Muscle of back (tissue), 3 donors: ENCODE measurements at regions not wholly inside any gene's neighbourhood (a gene's known extent, or its start where the extent isn't known, plus 50 kb on each side); places are given as distances from the start of the nearest gene placed in this dataset.
"Not testable (repeated sequence)": the region's sequence is repeated elsewhere in the genome, so short reads cannot be mapped to it uniquely, and the experiment has no call there.

Experiments used
- DNase-seq, 3 donors: peaks; one replicate each; pipeline versions ENCODE4 v3.0.0 to v3.0.0-alpha.2; 2013

- no peak for DNase-seq
Measured at GRCh38 chr7:20839196-20839735, 52.6 kb upstream of the SP8 start.

- no peak for DNase-seq
Measured at GRCh38 chr7:20839987-20840386, 53.3 kb upstream of the SP8 start.

GRCh38 chr7:20846791-20847190, 60.1 kb upstream of the SP8 start:
- no peak for DNase-seq

- no peak for DNase-seq
Measured at GRCh38 chr7:20858951-20859350, 72.3 kb upstream of the SP8 start.

GRCh38 chr7:20861468-20861867, 74.8 kb upstream of the SP8 start:
- DNase-seq: no peak

- DNase-seq: no peak
Measured at GRCh38 chr7:20862554-20862953, 75.9 kb upstream of the SP8 start.

- DNase-seq: no peak
Measured at GRCh38 chr7:20864221-20864620, 77.5 kb upstream of the SP8 start.

- DNase-seq: no peak
Measured at GRCh38 chr7:20865684-20866083, 79.0 kb upstream of the SP8 start.

GRCh38 chr7:20870977-20871376, 84.3 kb upstream of the SP8 start:
- DNase-seq: no peak

GRCh38 chr7:20892776-20893175, 106.1 kb upstream of the SP8 start:
- no peak for DNase-seq

- DNase-seq: no peak
Measured at GRCh38 chr7:20894806-20895205, 108.1 kb upstream of the SP8 start.

GRCh38 chr7:20895563-20895962, 108.9 kb upstream of the SP8 start:
- DNase-seq: no peak

GRCh38 chr7:20896996-20897395, 110.3 kb upstream of the SP8 start:
- DNase-seq: no peak

GRCh38 chr7:20906801-20907453, 120.2 kb upstream of the SP8 start:
- no peak for DNase-seq

- DNase-seq: no peak
Measured at GRCh38 chr7:20911081-20911480, 124.4 kb upstream of the SP8 start.

- no peak for DNase-seq
Measured at GRCh38 chr7:20913853-20914252, 127.2 kb upstream of the SP8 start.

GRCh38 chr7:20916311-20916710, 129.6 kb upstream of the SP8 start:
- DNase-seq: no peak

GRCh38 chr7:20917603-20918002, 130.9 kb upstream of the SP8 start:
- DNase-seq: no peak

- DNase-seq: no peak
Measured at GRCh38 chr7:20918156-20918555, 131.5 kb upstream of the SP8 start.

GRCh38 chr7:20927178-20927577, 140.5 kb upstream of the SP8 start:
- DNase-seq: not testable (repeated sequence)

GRCh38 chr7:20927976-20928375, 141.3 kb upstream of the SP8 start:
- no peak for DNase-seq

GRCh38 chr7:20929199-20929598, 142.5 kb upstream of the SP8 start:
- no peak for DNase-seq

- no peak for DNase-seq
Measured at GRCh38 chr7:20931739-20932138, 145.1 kb upstream of the SP8 start.
